IMR-90 (cell line): ENCODE measurements at regions not wholly inside any gene's neighbourhood (a gene's known extent, or its start where the extent isn't known, plus 50 kb on each side); places are given as distances from the start of the nearest gene placed in this dataset.

Experiments
- ATAC-seq: fragments of 200-7000 bp; cut with Tn5 transposase; 2 replicates; pipeline ENCODE4 v1.9.1; 2020; ENCODE audit warnings: low read depth, mild to moderate bottlenecking, moderate library complexity
- BruUV-seq: library from RNA; stranded (reverse); fragments of 400-500 nt; replicated peaks from 2 replicates; lab custom pipeline; 2021; lab: Mats Ljungman, UMichigan
- CTCF ChIA-PET: fragments of 300-600 bp; formaldehyde crosslinking; extraction: SDS; loops from one replicate; lab custom pipeline; 2021; ENCODE audit warnings: antibody characterized with exemption; lab: Yijun Ruan, JAX
- POLR2A ChIA-PET: fragments of 300-600 bp; sonication (Branson Sonifier 250); formaldehyde crosslinking; loops from one replicate; lab custom pipeline; 2022; ENCODE audit warnings: antibody characterized with exemption; ENCODE audit not compliant: unreplicated experiment; lab: Charles Lee
- DNase-seq: peaks from one replicate; pipeline ENCODE4 v3.0.0; 2013
- H2AFZ ChIP-seq: replicated peaks from 2 replicates; pipeline ENCODE3; 2013; ENCODE audit warnings: low read length, mild to moderate bottlenecking; ENCODE audit not compliant: poor library complexity
- H2AK5ac ChIP-seq: 2 replicates; pipeline ENCODE4 v1.6.1; 2013; ENCODE audit warnings: low read depth, low read length, inconsistent platforms
- H2AK9ac ChIP-seq: replicated peaks from 2 replicates; pipeline ENCODE3; 2013; ENCODE audit warnings: mild to moderate bottlenecking, low read depth, low read length, moderate library complexity; ENCODE audit not compliant: poor library complexity
- H2BK120ac ChIP-seq: 2 replicates; pipeline ENCODE4 v1.6.1; 2013; ENCODE audit warnings: low read depth, low read length, inconsistent platforms
- H2BK15ac ChIP-seq: 3 replicates; pipeline ENCODE4 v1.6.1; 2013; ENCODE audit warnings: low read depth, low read length, inconsistent platforms
- H2BK20ac ChIP-seq: 2 replicates; pipeline ENCODE4 v1.6.1; 2013; ENCODE audit warnings: low read depth, mild to moderate bottlenecking, inconsistent platforms, low read length, moderate library complexity
- H2BK5ac ChIP-seq: 2 replicates; pipeline ENCODE4 v1.6.1; 2013; ENCODE audit warnings: mild to moderate bottlenecking, low read depth, low read length, inconsistent platforms; ENCODE audit not compliant: poor library complexity, severe bottlenecking
- H3K14ac ChIP-seq: replicated peaks from 2 replicates; pipeline ENCODE4 v1.6.1; 2013; ENCODE audit warnings: low read depth, low read length, inconsistent platforms
- H3K18ac ChIP-seq: 2 replicates; pipeline ENCODE4 v1.6.1; 2013; ENCODE audit warnings: low read depth, low read length, control low read depth
- H3K23ac ChIP-seq: 2 replicates; pipeline ENCODE4 v1.6.1; 2013; ENCODE audit warnings: low read depth, low read length, inconsistent platforms
- H3K27ac ChIP-seq: 2 replicates; pipeline ENCODE4 v1.5.1; 2013; ENCODE audit warnings: mild to moderate bottlenecking, control low read depth, low read length; ENCODE audit not compliant: insufficient read depth
- H3K27me3 ChIP-seq: 2 replicates; pipeline ENCODE4 v1.6.1; 2013; ENCODE audit warnings: low read length; ENCODE audit not compliant: control insufficient read depth, insufficient read depth
- H3K36me3 ChIP-seq: 2 replicates; pipeline ENCODE4 v1.6.1; 2013; ENCODE audit warnings: low read length, mixed read lengths; ENCODE audit not compliant: control insufficient read depth, insufficient read depth
- H3K4ac ChIP-seq: 2 replicates; pipeline ENCODE4 v1.6.1; 2013; ENCODE audit warnings: low read depth, low read length, inconsistent platforms
- H3K4me1 ChIP-seq: 2 replicates; pipeline ENCODE4 v1.6.1; 2013; ENCODE audit warnings: low read length, mixed read lengths; ENCODE audit not compliant: control insufficient read depth, insufficient read depth
- H3K4me2 ChIP-seq: 2 replicates; pipeline ENCODE4 v1.6.1; 2013; ENCODE audit warnings: low read depth, mild to moderate bottlenecking, control low read depth, low read length, moderate library complexity
- H3K4me3 ChIP-seq: 2 replicates; pipeline ENCODE4 v1.5.1; 2013; ENCODE audit warnings: low read depth, mild to moderate bottlenecking, control low read depth, low read length, moderate library complexity; ENCODE audit not compliant: insufficient read depth
- H3K56ac ChIP-seq: 2 replicates; pipeline ENCODE4 v1.6.1; 2013; ENCODE audit warnings: low read length, inconsistent platforms; ENCODE audit not compliant: insufficient read depth; ENCODE audit errors: extremely low read depth
- H3K79me1 ChIP-seq, 2 experiments: 2 replicates each; pipeline ENCODE4 v1.6.1; 2013; ENCODE audit warnings: low read length in 2 of 2, inconsistent platforms in 1 of 2, low read depth in 1 of 2
- H3K9ac ChIP-seq: 2 replicates; pipeline ENCODE4 v1.6.1; 2013; ENCODE audit warnings: low read depth, low read length, control low read depth
- H3K9me1 ChIP-seq: 2 replicates; pipeline ENCODE4 v1.6.1; 2013; ENCODE audit warnings: low read length, inconsistent platforms; ENCODE audit not compliant: insufficient read depth
- H3K9me3 ChIP-seq: 2 replicates; pipeline ENCODE4 v1.6.1; 2013; ENCODE audit warnings: low read length; ENCODE audit not compliant: control insufficient read depth, insufficient read depth
- H4K20me1 ChIP-seq: 2 replicates; pipeline ENCODE4 v1.6.1; 2013; ENCODE audit warnings: low read length, inconsistent platforms; ENCODE audit not compliant: insufficient read depth
- H4K5ac ChIP-seq: 2 replicates; pipeline ENCODE4 v1.6.1; 2013; ENCODE audit warnings: mild to moderate bottlenecking, low read depth, low read length, control low read depth
- H4K8ac ChIP-seq, 2 experiments: 2 replicates each; pipeline ENCODE4 v1.6.1; 2013; ENCODE audit warnings: low read depth in 2 of 2, low read length in 2 of 2, control low read depth in 1 of 2, inconsistent platforms in 1 of 2
- H4K91ac ChIP-seq: 2 replicates; pipeline ENCODE4 v1.6.1; 2013; ENCODE audit warnings: low read depth, low read length, inconsistent platforms; ENCODE audit not compliant: insufficient read depth
- BHLHE40 ChIP-seq: fragments of 150-350 bp; IDR thresholded peaks from 2 replicates; pipeline ENCODE4 v1.6.1; 2016; ENCODE audit warnings: mild to moderate bottlenecking, low read depth, low read length
- CEBPB ChIP-seq: IDR thresholded peaks from 2 replicates; pipeline ENCODE4 v1.6.1; 2012; ENCODE audit warnings: low read depth, low read length, improper control_type of control experiment
- CHD1 ChIP-seq: IDR thresholded peaks from 2 replicates; pipeline ENCODE4 v1.6.1; 2012; ENCODE audit warnings: low read depth, low read length, improper control_type of control experiment
- CTCF ChIP-seq: conservative IDR thresholded peaks from 2 replicates; pipeline ENCODE4 v1.5.1; 2012; ENCODE audit warnings: mild to moderate bottlenecking, low read depth, low read length, improper control_type of control experiment
- ELK1 ChIP-seq: fragments of 150-350 bp; IDR thresholded peaks from 2 replicates; pipeline ENCODE4 v1.6.1; 2016; ENCODE audit warnings: low read depth, mild to moderate bottlenecking, low read length, moderate library complexity, borderline replicate concordance
- FOS ChIP-seq: fragments of 150-350 bp; IDR thresholded peaks from 2 replicates; pipeline ENCODE4 v1.6.1; 2016; ENCODE audit warnings: low read depth, low read length
- MAFK ChIP-seq: IDR thresholded peaks from 2 replicates; pipeline ENCODE4 v1.6.1; 2012; ENCODE audit warnings: low read depth, low read length, improper control_type of control experiment
- MAZ ChIP-seq: IDR thresholded peaks from 2 replicates; pipeline ENCODE4 v1.6.1; 2012; ENCODE audit warnings: low read depth, mild to moderate bottlenecking, low read length, improper control_type of control experiment, moderate library complexity, borderline replicate concordance
- MXI1 ChIP-seq: IDR thresholded peaks from 2 replicates; pipeline ENCODE4 v1.6.1; 2012; ENCODE audit warnings: low read depth, mild to moderate bottlenecking, low read length, moderate library complexity, borderline replicate concordance
- NFE2L2 ChIP-seq: fragments of 150-350 bp; IDR thresholded peaks from 2 replicates; pipeline ENCODE4 v1.6.1; 2016; ENCODE audit warnings: low read depth, mild to moderate bottlenecking, low read length
- POLR2A ChIP-seq: IDR thresholded peaks from 2 replicates; pipeline ENCODE4 v1.6.1; 2012; ENCODE audit warnings: mild to moderate bottlenecking, low read depth, low read length
- RAD21 ChIP-seq: IDR thresholded peaks from 2 replicates; pipeline ENCODE4 v1.6.1; 2012; ENCODE audit warnings: low read length, improper control_type of control experiment
- RCOR1 ChIP-seq: IDR thresholded peaks from 2 replicates; pipeline ENCODE4 v1.6.1; 2012; ENCODE audit warnings: mild to moderate bottlenecking, low read length, improper control_type of control experiment; ENCODE audit not compliant: insufficient replicate concordance
- RFX5 ChIP-seq: IDR thresholded peaks from 2 replicates; pipeline ENCODE4 v1.8.0; 2012; ENCODE audit warnings: low read depth, mild to moderate bottlenecking, low read length, moderate library complexity
- SMC3 ChIP-seq: fragments of 150-350 bp; IDR thresholded peaks from 2 replicates; pipeline ENCODE4 v1.6.1; 2016; ENCODE audit warnings: low read depth, mild to moderate bottlenecking, antibody characterized with exemption, low read length, moderate library complexity
- USF2 ChIP-seq: fragments of 150-350 bp; IDR thresholded peaks from 2 replicates; pipeline ENCODE4 v1.6.1; 2017; ENCODE audit warnings: mild to moderate bottlenecking, antibody characterized with exemption, low read length, low read depth
- WGBS, 2 experiments: methylation state at CpG; one replicate each; pipeline versions ENCODE4 v1.1.5 to v1.1.7; 2013; ENCODE audit warnings: missing lambda C conversion rate in 2 of 2; ENCODE audit not compliant: insufficient read length in 1 of 2; ENCODE audit errors: extremely low coverage in 2 of 2; 5-methylcytosine and 5-hydroxymethylcytosine counted together
- dilution Hi-C: fragments of 300-500 bp; cut with HindIII; formaldehyde crosslinking; loops from one replicate; pipeline ENCODE4 v1.14.3; 2018; ENCODE audit warnings: low sequenced_read_pairs; ENCODE audit not compliant: unreplicated experiment
- in situ Hi-C: fragments of 300-500 bp; cut with MboI; formaldehyde crosslinking; loops from 3 replicates; pipeline ENCODE4 v1.14.3; 2019; ENCODE audit warnings: low sequenced_read_pairs, inconsistent platforms, mixed read lengths
- intact Hi-C: fragments of 100-400 bp; cut with micrococcal nuclease; formaldehyde crosslinking; loops from 2 replicates; pipeline ENCODE4 v1.10.0; 2022

- H3K18ac ChIP-seq = no peak overlapping the region
- dilution Hi-C loops = no loop called here
- POLR2A ChIA-PET = no interaction called here
Observed at GRCh38 chr1:29471487-29472313, 235.4 kb downstream of the PTPRU start.

More at GRCh38 chr1:29471487-29472313, 235.4 kb downstream of the PTPRU start:
- no peak overlapping the region for H2BK15ac ChIP-seq
- in situ Hi-C loops (no loop called here), intact Hi-C loops (no loop called here)
- WGBS, 2 experiments = no CpG with 5 or more reads among the region's 5 CpGs
- no peaks in the 10 kb centered on the region for H3K79me1 ChIP-seq
- H4K5ac ChIP-seq = no peak overlapping the region
- H2AK5ac ChIP-seq = no peak overlapping the region
- ATAC-seq = no peak
- no peak overlapping the region for H4K8ac ChIP-seq
- no TSS peak for BruUV-seq
- H2AK9ac ChIP-seq = no peak overlapping the region
- H3K56ac ChIP-seq = no peak overlapping the region
- no peaks in the 10 kb centered on the region for H4K20me1 ChIP-seq
- H3K14ac ChIP-seq = no peak overlapping the region
- no peak overlapping the region for H2AFZ ChIP-seq
- no peak overlapping the region for H4K91ac ChIP-seq
- no peak overlapping the region for H2BK120ac ChIP-seq
- peaks cover 11% of the 10 kb centered on the region for H3K27me3 ChIP-seq
- TF ChIP-seq CHD1 (no peak), USF2 (no peak), RAD21 (no peak), MAFK (no peak), RFX5 (no peak), CTCF (no peak), RCOR1 (no peak), ELK1 (no peak), NFE2L2 (no peak), POLR2A (no peak), CEBPB (no peak), FOS (no peak), BHLHE40 (no peak), MXI1 (no peak), MAZ (no peak), SMC3 (no peak)
- no peaks in the 10 kb centered on the region for H3K9me3 ChIP-seq
- H3K4me1 ChIP-seq = no peaks in the 10 kb centered on the region
- H2BK20ac ChIP-seq = no peak overlapping the region
- no peak overlapping the region for H3K4ac ChIP-seq
- H3K23ac ChIP-seq = no peak overlapping the region
- no peak overlapping the region for H3K27ac ChIP-seq
- H3K4me3 ChIP-seq = no peak overlapping the region
- H2BK5ac ChIP-seq = no peak overlapping the region
- H3K4me2 ChIP-seq = no peak overlapping the region
- no peak for DNase-seq
- H3K9me1 ChIP-seq = no peaks in the 10 kb centered on the region
- no peak overlapping the region for H3K9ac ChIP-seq
- CTCF ChIA-PET = no interaction called here
- no peaks in the 10 kb centered on the region for H3K36me3 ChIP-seq
